Heart left ventricle (tissue), 13 donors: ENCODE measurements at regions not wholly inside any gene's neighbourhood (a gene's known extent, or its start where the extent isn't known, plus 50 kb on each side); places are given as distances from the start of the nearest gene placed in this dataset.

Experiments
- POLR2A ChIP-seq, 2 donors: fragments of 450-650 bp; IDR thresholded peaks; one replicate each; pipeline ENCODE4 v1.6.1; 2017; ENCODE audit warnings: antibody characterized with exemption in 2 of 2, mild to moderate bottlenecking in 2 of 2, moderate library complexity in 2 of 2
- TF ChIP-seq, protein P1 (sequence below), 12 donors: fragments of 200-600 bp; sonication (generic) in 4 of 12; IDR thresholded peaks; one replicate each; pipeline versions ENCODE4 v1.5.0 to v1.8.0; 2018 to 2022; ENCODE audit warnings: antibody characterized with exemption in 12 of 12, mild to moderate bottlenecking in 5 of 12
- donor health status: ischemic (EF 13 %, LVEDD 7.1; RV severe dilation, severe dysfunction).
- donor health status: DM: no; HTN: yes; CAD: no.
- donor health status: DM: no; HTN: no; CAD: no.
- donor health status: ischemic (EF 25% LVEDD 6.9; RV normal size, moderate dysfunction).
- donor health status: ischemic (EF 25% LVEDD 5.7; RV mildly dilated, moderate dysfunction).
- donor health status: ischemic (EF 35%, LVEDD 5.7; RV mildly dilated, moderate dysfunction).
- donor health status: nonischemic (EF 11% LVEDD 7.7; RV severe dilation, severe dysfunction).
- donor health status: DM: yes; HTN: yes; CAD: no.
- donor health status: PGD.
- donor health status: ischemic (EF 29% LVEDD 5.4; RV normal size, mild dysfunction).
- donor health status: nonischemic (EF 23%, LVEDD 6.1; RV moderate dilation, normal function).

DNA sequence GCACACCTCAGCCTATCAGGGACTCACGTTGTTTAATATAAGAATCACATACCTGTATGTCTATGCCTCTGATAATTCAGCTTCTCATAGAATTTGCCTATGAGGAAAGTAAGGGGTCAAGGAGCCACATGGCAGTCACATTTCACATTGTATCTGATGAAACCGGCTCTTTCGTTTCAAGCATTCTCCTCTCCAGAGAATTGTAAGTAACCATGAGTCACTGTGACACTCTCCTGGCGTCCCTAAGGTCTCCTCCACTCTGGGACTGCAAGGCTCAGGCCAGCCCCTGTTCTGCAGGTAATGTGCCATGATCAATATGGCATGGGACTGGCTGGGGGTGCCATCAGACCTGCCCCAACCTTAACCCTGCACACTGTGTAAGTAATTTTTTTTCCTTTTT, 503.3 kb downstream of the COG6 start:
- TF ChIP-seq, protein P1, sequence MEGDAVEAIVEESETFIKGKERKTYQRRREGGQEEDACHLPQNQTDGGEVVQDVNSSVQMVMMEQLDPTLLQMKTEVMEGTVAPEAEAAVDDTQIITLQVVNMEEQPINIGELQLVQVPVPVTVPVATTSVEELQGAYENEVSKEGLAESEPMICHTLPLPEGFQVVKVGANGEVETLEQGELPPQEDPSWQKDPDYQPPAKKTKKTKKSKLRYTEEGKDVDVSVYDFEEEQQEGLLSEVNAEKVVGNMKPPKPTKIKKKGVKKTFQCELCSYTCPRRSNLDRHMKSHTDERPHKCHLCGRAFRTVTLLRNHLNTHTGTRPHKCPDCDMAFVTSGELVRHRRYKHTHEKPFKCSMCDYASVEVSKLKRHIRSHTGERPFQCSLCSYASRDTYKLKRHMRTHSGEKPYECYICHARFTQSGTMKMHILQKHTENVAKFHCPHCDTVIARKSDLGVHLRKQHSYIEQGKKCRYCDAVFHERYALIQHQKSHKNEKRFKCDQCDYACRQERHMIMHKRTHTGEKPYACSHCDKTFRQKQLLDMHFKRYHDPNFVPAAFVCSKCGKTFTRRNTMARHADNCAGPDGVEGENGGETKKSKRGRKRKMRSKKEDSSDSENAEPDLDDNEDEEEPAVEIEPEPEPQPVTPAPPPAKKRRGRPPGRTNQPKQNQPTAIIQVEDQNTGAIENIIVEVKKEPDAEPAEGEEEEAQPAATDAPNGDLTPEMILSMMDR (IDR thresholded peaks at IDR 0.05) = no peak
- TF ChIP-seq POLR2A (IDR thresholded peaks at IDR 0.05) = no peak
